Activated T-helper 1 cell treated with anti-CD3 and anti-CD28 coated beads, Interleukin-12 subunit alpha, Interleukin-12 subunit beta, Interleukin-2, Interleukin-4 antibody, amounts not matched to agents 30 ng/mL and 10 ng/mL and 1 ng/mL, durations not matched to agents 14 hours and 24 hours and 36 hours (primary cell): ENCODE measurements at regions not wholly inside any gene's neighbourhood (a gene's known extent, or its start where the extent isn't known, plus 50 kb on each side); places are given as distances from the start of the nearest gene placed in this dataset.

Experiments used
- DNase-seq: peaks from one replicate; pipeline ENCODE4 v3.0.0; 2021; ENCODE audit warnings: low spot score
- H3K27ac Mint-ChIP-seq: one replicate; pipeline ENCODE4 v1.8.0; 2021; ENCODE audit warnings: mild to moderate bottlenecking, mixed read lengths
- H3K27me3 Mint-ChIP-seq: one replicate; pipeline ENCODE4 v1.8.0; 2022; ENCODE audit warnings: mild to moderate bottlenecking, moderate library complexity, mixed read lengths; ENCODE audit not compliant: insufficient read depth
- H3K36me3 Mint-ChIP-seq: one replicate; pipeline ENCODE4 v1.8.0; 2021; ENCODE audit warnings: low read depth, mixed read lengths
- H3K4me1 Mint-ChIP-seq: one replicate; pipeline ENCODE4 v1.8.0; 2021; ENCODE audit warnings: low read depth, mixed read lengths
- H3K4me3 Mint-ChIP-seq: one replicate; pipeline ENCODE4 v1.8.0; 2021; ENCODE audit warnings: mild to moderate bottlenecking, moderate library complexity, mixed read lengths
- H3K9me3 Mint-ChIP-seq: one replicate; pipeline ENCODE4 v1.8.0; 2021; ENCODE audit warnings: mixed read lengths
- intact Hi-C: fragments of 100-400 bp; cut with micrococcal nuclease; formaldehyde crosslinking; loops from one replicate; pipeline ENCODE4 v1.15.1; 2024

GRCh38 chr4:114200026-114200425, 220.6 kb upstream of the ARSJ start:
- H3K27ac Mint-ChIP-seq, result no peak overlapping the region
- no peaks in the 10 kb centered on the region for H3K4me1 Mint-ChIP-seq
- no peaks in the 10 kb centered on the region for H3K36me3 Mint-ChIP-seq
- DNase-seq, result no peak
- H3K4me3 Mint-ChIP-seq, result no peak overlapping the region
- intact Hi-C loops, result no loop called here
- H3K9me3 Mint-ChIP-seq, result no peaks in the 10 kb centered on the region
- no peaks in the 10 kb centered on the region for H3K27me3 Mint-ChIP-seq

DNA sequence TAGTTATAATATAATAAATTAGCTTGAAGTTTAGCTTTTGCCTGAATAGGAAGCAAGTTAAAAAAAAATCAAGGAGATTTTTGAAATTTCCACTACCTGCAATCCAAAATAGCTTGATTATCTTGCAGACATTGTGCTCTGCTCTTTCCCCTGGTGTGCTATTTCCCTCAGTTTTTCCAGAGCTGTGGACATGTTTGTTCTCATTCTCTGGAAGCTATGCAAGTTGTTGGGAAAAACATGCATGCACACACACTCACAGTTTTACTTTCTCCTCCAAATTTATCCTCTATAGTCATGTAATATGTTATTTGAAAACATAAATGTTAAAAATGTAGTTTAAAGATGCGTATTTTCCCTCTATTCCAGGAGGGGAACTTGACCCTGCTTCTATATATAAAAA, 225.8 kb upstream of the ARSJ start:
- no peak overlapping the region for H3K4me3 Mint-ChIP-seq
- no peaks in the 10 kb centered on the region for H3K27me3 Mint-ChIP-seq
- intact Hi-C loops, result no loop called here

DNA sequence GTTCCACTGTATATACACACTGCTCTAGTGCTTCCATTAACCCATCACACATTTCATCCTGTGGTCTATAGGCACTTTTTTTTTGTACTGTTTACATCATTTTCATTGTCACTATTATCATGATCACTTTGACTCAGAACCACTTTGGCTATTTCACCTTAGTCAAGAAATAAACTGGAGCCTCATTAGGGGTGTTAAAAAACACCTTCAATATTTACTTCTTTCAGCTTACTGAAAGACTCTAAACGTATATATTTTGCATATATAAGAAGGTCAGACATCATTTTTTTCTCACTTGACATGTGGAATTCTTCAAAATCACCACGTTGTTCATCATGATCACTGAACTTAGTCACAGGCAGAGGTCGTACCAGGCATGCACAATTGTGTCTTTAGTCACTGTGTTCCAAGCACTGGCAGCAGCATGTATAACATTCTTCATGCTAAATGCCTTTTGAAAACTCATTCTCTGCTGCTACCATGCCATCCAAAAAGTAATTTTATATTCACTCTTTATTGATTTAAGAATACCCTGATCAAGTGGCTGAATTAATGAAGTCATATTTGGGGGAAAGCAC, 229.2 kb upstream of the ARSJ start:
- H3K27me3 Mint-ChIP-seq, result no peaks in the 10 kb centered on the region
- intact Hi-C loops, result no loop called here
- H3K27ac Mint-ChIP-seq, result no peak overlapping the region
- no peaks in the 10 kb centered on the region for H3K4me1 Mint-ChIP-seq
- H3K9me3 Mint-ChIP-seq, result no peaks in the 10 kb centered on the region
- H3K36me3 Mint-ChIP-seq, result no peaks in the 10 kb centered on the region
- no peak overlapping the region for H3K4me3 Mint-ChIP-seq
- DNase-seq, result no peak

More for the DNA sequence above, 225.8 kb upstream of the ARSJ start:
- no peak for DNase-seq
- Mint-ChIP-seq H3K9me3 (no peaks in the 10 kb centered on the region), H3K36me3 (no peaks in the 10 kb centered on the region), H3K27ac (no peak overlapping the region), H3K4me1 (no peaks in the 10 kb centered on the region)

DNA sequence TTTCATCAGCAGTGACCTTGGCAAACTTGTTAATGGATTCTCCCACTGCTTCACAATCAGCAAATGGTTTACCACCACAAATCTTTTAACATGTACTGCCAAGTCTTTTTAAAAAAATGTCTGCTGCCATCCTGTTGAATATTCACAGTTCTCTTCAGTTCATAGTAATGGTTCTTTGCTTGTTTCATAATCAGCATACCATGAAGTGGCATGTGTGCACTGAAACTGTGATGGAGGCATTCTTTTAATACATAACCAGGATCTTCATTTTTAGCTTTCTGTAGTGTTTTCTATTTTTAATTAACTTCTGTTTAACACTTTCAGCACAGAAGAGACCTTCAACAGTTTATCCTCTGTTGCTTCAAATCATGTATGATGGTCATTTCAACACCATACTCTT, 230.1 kb upstream of the ARSJ start:
- no peak for DNase-seq
- no peak overlapping the region for H3K27ac Mint-ChIP-seq
- H3K9me3 Mint-ChIP-seq, result no peaks in the 10 kb centered on the region

DNA sequence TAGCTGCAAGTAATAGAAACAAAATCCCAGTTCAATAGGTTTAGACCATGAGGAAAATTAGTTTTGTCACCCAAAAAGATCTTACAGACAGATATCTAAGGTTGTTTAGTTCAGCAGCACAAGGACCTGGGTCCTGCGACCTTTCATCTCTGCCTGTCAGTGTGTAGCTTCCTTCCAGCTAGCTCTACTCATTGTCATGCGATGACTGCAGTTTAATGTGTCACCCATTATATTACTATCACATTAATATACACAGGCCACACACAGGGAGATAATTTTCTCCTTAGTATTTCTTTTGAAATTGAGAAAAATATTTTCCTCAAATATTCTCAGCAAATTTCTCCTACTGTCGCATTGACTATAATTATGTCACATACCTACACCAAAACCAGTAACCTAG, 232.1 kb upstream of the ARSJ start:
- no peak for DNase-seq
- Mint-ChIP-seq H3K9me3 (no peaks in the 10 kb centered on the region), H3K27me3 (no peaks in the 10 kb centered on the region), H3K4me3 (no peak overlapping the region), H3K4me1 (no peaks in the 10 kb centered on the region), H3K36me3 (no peaks in the 10 kb centered on the region), H3K27ac (no peak overlapping the region)
- intact Hi-C loops, result no loop called here

More for the DNA sequence above, 230.1 kb upstream of the ARSJ start:
- Mint-ChIP-seq H3K4me3 (no peak overlapping the region), H3K4me1 (no peaks in the 10 kb centered on the region), H3K27me3 (no peaks in the 10 kb centered on the region), H3K36me3 (no peaks in the 10 kb centered on the region)
- intact Hi-C loops, result no loop called here

GRCh38 chr4:114217150-114217817, 237.8 kb upstream of the ARSJ start:
- no peak for DNase-seq
- no peaks in the 10 kb centered on the region for H3K9me3 Mint-ChIP-seq
- H3K27ac Mint-ChIP-seq, result no peak overlapping the region
- H3K4me1 Mint-ChIP-seq, result no peaks in the 10 kb centered on the region
- H3K36me3 Mint-ChIP-seq, result no peaks in the 10 kb centered on the region
- no peaks in the 10 kb centered on the region for H3K27me3 Mint-ChIP-seq
- intact Hi-C loops, result no loop called here
- no peak overlapping the region for H3K4me3 Mint-ChIP-seq

DNA sequence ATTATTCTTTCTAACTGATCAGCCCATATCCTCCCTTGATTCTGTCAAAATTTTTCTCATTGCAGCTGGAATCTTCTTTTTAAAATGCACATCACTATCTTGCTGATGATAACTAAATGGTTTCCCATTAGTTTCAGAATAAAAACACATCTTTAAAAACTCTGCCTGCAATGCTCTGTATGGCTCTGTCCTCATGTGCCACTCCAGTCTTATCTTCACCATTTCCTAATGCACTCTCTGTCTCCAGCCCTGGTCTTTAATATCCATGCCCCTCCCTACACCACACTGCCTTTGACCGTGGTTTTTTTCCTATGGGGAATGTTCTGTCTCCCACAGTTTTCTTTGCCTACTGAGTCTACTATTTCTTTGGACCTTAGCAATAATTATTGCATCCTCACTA, 244.1 kb upstream of the ARSJ start:
- intact Hi-C loops, result no loop called here
- Mint-ChIP-seq H3K4me3 (no peak overlapping the region), H3K4me1 (no peaks in the 10 kb centered on the region), H3K27ac (no peak overlapping the region), H3K9me3 (no peaks in the 10 kb centered on the region), H3K36me3 (no peaks in the 10 kb centered on the region), H3K27me3 (peaks cover 2% of the 10 kb centered on the region)
- no peak for DNase-seq

GRCh38 chr4:114225436-114225835, 246.0 kb upstream of the ARSJ start:
- no peaks in the 10 kb centered on the region for H3K9me3 Mint-ChIP-seq
- intact Hi-C loops, result no loop called here
- H3K36me3 Mint-ChIP-seq, result no peaks in the 10 kb centered on the region
- H3K27ac Mint-ChIP-seq, result no peak overlapping the region
- no peaks in the 10 kb centered on the region for H3K4me1 Mint-ChIP-seq
- no peak overlapping the region for H3K4me3 Mint-ChIP-seq
- DNase-seq, result no peak
- peaks cover 2% of the 10 kb centered on the region for H3K27me3 Mint-ChIP-seq

DNA sequence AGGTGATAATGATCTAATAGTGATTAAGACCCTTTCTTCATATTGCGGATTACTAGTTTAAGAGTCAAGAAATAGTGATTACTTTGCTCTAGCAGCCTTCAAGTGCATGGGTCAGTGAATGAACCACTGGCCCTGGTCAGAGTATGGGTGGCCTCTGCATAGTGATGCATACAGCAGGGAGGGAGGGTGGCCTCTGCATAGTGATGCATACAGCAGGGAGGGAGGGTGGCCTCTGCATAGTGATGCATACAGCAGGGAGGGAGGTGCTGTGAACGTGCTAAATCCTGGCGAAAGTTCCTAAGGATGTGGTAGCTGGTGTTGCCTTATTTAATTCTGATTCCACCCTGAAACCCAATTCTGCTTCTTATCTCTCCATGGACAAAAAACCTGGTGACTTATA, 246.7 kb upstream of the ARSJ start:
- Mint-ChIP-seq H3K4me3 (no peak overlapping the region), H3K27ac (no peak overlapping the region)
- intact Hi-C loops, result no loop called here

GRCh38 chr4:114226968-114227760, 247.7 kb upstream of the ARSJ start:
- Mint-ChIP-seq H3K4me3 (no peak overlapping the region), H3K9me3 (no peaks in the 10 kb centered on the region), H3K27ac (no peak overlapping the region), H3K4me1 (no peaks in the 10 kb centered on the region), H3K27me3 (peaks cover 2% of the 10 kb centered on the region), H3K36me3 (no peaks in the 10 kb centered on the region)
- intact Hi-C loops, result no loop called here
- no peak for DNase-seq

More for the DNA sequence above, 246.7 kb upstream of the ARSJ start:
- DNase-seq, result no peak
- Mint-ChIP-seq H3K36me3 (no peaks in the 10 kb centered on the region), H3K9me3 (no peaks in the 10 kb centered on the region), H3K4me1 (no peaks in the 10 kb centered on the region), H3K27me3 (peaks cover 2% of the 10 kb centered on the region)

DNA sequence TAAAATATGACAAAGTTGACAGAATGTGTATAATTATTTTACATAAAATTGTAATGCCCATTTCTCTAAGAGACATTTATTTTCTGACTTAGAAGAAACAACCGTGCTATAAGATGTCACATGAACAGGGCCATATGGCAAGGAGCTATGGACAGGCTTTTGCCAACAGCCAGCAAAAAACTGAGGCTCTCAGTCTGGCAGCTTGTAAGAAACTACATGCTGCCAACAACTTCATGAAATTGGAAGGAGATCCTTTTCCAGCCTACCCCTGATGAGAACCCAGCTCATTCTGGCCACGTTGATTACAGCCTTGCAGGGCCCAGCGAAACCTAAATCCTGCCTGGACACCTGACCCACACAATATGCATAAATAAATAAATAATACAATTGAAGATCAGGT, 250.3 kb upstream of the ARSJ start:
- H3K27me3 Mint-ChIP-seq, result no peaks in the 10 kb centered on the region
- intact Hi-C loops, result no loop called here
- no peaks in the 10 kb centered on the region for H3K9me3 Mint-ChIP-seq
- H3K27ac Mint-ChIP-seq, result no peak overlapping the region
- DNase-seq, result no peak
- H3K4me1 Mint-ChIP-seq, result no peaks in the 10 kb centered on the region
- no peaks in the 10 kb centered on the region for H3K36me3 Mint-ChIP-seq
- no peak overlapping the region for H3K4me3 Mint-ChIP-seq

- Mint-ChIP-seq H3K27ac (no peak overlapping the region), H3K27me3 (no peaks in the 10 kb centered on the region), H3K4me1 (no peaks in the 10 kb centered on the region), H3K4me3 (no peak overlapping the region), H3K9me3 (no peaks in the 10 kb centered on the region), H3K36me3 (no peaks in the 10 kb centered on the region)
- intact Hi-C loops, result no loop called here
- DNase-seq, result no peak
Measured at GRCh38 chr4:114236171-114236769, 256.8 kb upstream of the ARSJ start.

DNA sequence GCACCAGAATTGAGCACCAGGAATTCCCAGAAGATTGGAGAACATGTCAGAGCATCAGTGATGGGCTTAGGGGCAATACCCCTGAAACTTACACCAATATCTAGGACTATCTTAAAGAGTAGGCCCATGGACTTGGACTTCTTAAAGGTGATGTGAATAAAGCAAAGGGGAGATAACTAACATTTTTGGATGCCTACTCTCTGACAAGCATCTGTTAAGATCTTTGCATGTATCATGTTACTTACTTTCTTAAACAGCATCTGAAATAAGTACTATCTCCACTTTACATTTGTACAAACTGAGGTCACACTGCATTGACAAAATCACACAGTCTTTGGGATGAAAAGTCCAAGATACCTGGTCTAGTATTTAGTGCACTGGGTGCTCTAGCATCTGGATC, 258.6 kb upstream of the ARSJ start:
- Mint-ChIP-seq H3K4me1 (no peaks in the 10 kb centered on the region), H3K27ac (no peak overlapping the region), H3K9me3 (no peaks in the 10 kb centered on the region), H3K27me3 (no peaks in the 10 kb centered on the region), H3K36me3 (no peaks in the 10 kb centered on the region), H3K4me3 (no peak overlapping the region)
- intact Hi-C loops, result no loop called here
- no peak for DNase-seq
